SK-N-SH (cell line): ENCODE measurements at regions not wholly inside any gene's neighbourhood (a gene's known extent, or its start where the extent isn't known, plus 50 kb on each side); places are given as distances from the start of the nearest gene placed in this dataset.

Experiments
- CTCF ChIA-PET: fragments of 300-600, 350-600 bp; formaldehyde crosslinking; extraction: SDS; loops from one replicate; lab custom pipeline; 2021; lab: Yijun Ruan, JAX
- POLR2A ChIA-PET: fragments of 350-600 bp; sonication (Branson Sonifier 250); formaldehyde crosslinking; extraction: SDS; loops from one replicate; lab custom pipeline; 2020; ENCODE audit warnings: antibody characterized with exemption, inconsistent platforms; lab: Yijun Ruan, JAX
- DNase-seq: peaks from one replicate; pipeline ENCODE4 v3.0.0; 2012
- H2AFZ ChIP-seq: fragments of 200-600 bp; sonication (generic); 2 replicates; pipeline ENCODE4 v1.8.1; 2016; ENCODE audit warnings: antibody characterized with exemption, mild to moderate bottlenecking, low read depth
- H3F3A ChIP-seq: fragments of 200-600 bp; sonication (generic); replicated peaks from 2 replicates; pipeline ENCODE3; 2016; ENCODE audit warnings: antibody characterized with exemption, mild to moderate bottlenecking; ENCODE audit not compliant: insufficient read depth
- H3K27ac ChIP-seq, 2 experiments: fragments of 200-500 bp in 1 of 2; fragments of 200-600 bp in 1 of 2; sonication (Bioruptor generic) in 1 of 2; sonication (generic), shearing (Covaris generic) in 1 of 2; 2 replicates each; pipeline versions ENCODE4 v1.5.1 to v1.6.1; 2014 to 2016; ENCODE audit warnings: low read depth in 2 of 2, inconsistent platforms in 1 of 2, low read length in 1 of 2, mild to moderate bottlenecking in 1 of 2, mixed read lengths in 1 of 2
- H3K27me3 ChIP-seq: fragments of 200-600 bp; sonication (generic), shearing (Covaris generic); 2 replicates; pipeline ENCODE4 v1.6.1; 2016; ENCODE audit warnings: mixed run types; ENCODE audit not compliant: insufficient read depth
- H3K36me3 ChIP-seq, 2 experiments: fragments of 200-500 bp in 1 of 2; fragments of 200-600 bp in 1 of 2; sonication (Bioruptor generic) in 1 of 2; sonication (generic) in 1 of 2; replicated peaks in 1 of 2; 2 replicates each; pipeline versions ENCODE3 to v1.5.1; 2014 to 2016; ENCODE audit warnings: low read length in 1 of 2, mild to moderate bottlenecking in 1 of 2; ENCODE audit not compliant: insufficient read depth in 2 of 2, control insufficient read depth in 1 of 2
- H3K4me1 ChIP-seq, 2 experiments: fragments of 200-500 bp in 1 of 2; fragments of 200-600 bp in 1 of 2; sonication (Bioruptor generic) in 1 of 2; sonication (generic), shearing (Covaris generic) in 1 of 2; 2 replicates each; pipeline versions ENCODE4 v1.5.1 to v1.6.1; 2014 to 2016; ENCODE audit warnings: low read depth in 1 of 2, low read length in 1 of 2, mixed run types in 1 of 2; ENCODE audit not compliant: insufficient read depth in 2 of 2, control insufficient read depth in 1 of 2
- H3K4me2 ChIP-seq: fragments of 200-600 bp; sonication (generic), shearing (Covaris generic); 2 replicates; pipeline ENCODE4 v1.6.1; 2017; ENCODE audit warnings: mixed run types
- H3K4me3 ChIP-seq, 2 experiments: fragments of 200-500 bp in 1 of 2; fragments of 200-600 bp in 1 of 2; sonication (Bioruptor generic) in 1 of 2; sonication (generic), shearing (Covaris generic) in 1 of 2; 2 replicates each; pipeline versions ENCODE4 v1.5.1 to v1.8.1; 2014 to 2016; ENCODE audit warnings: low read depth in 2 of 2, inconsistent platforms in 1 of 2, low read length in 1 of 2, mild to moderate bottlenecking in 1 of 2, mixed read lengths in 1 of 2, moderate library complexity in 1 of 2
- H3K79me2 ChIP-seq: fragments of 200-600 bp; sonication (generic); 2 replicates; pipeline ENCODE4 v1.8.1; 2017; ENCODE audit warnings: mild to moderate bottlenecking; ENCODE audit not compliant: insufficient read depth
- H3K9ac ChIP-seq: fragments of 200-600 bp; sonication (generic); 2 replicates; pipeline ENCODE4 v1.6.1; 2017; ENCODE audit warnings: mixed run types
- H3K9me2 ChIP-seq: fragments of 200-600 bp; sonication (generic); 2 replicates; pipeline ENCODE4 v1.6.1; 2017; ENCODE audit warnings: mixed run types
- H3K9me3 ChIP-seq: fragments of 200-600 bp; sonication (generic); 2 replicates; pipeline ENCODE4 v1.6.1; 2017; ENCODE audit warnings: mixed run types, mild to moderate bottlenecking, moderate library complexity
- H4K20me1 ChIP-seq: fragments of 200-600 bp; sonication (generic); 2 replicates; pipeline ENCODE4 v1.6.1; 2017; ENCODE audit warnings: mild to moderate bottlenecking, mixed run types; ENCODE audit not compliant: insufficient read depth
- ELF1 ChIP-seq: IDR thresholded peaks from 2 replicates; pipeline ENCODE4 v1.4.0; 2012
- EP300 ChIP-seq, 2 experiments: IDR thresholded peaks; 2 replicates each; pipeline versions ENCODE4 v1.4.0 to v1.6.1; 2012; ENCODE audit warnings: borderline replicate concordance in 1 of 2, low read depth in 1 of 2, low read length in 1 of 2
- FOXM1 ChIP-seq: IDR thresholded peaks from 2 replicates; pipeline ENCODE4 v1.4.0; 2012; ENCODE audit warnings: low read depth, mild to moderate bottlenecking
- GABPA ChIP-seq: IDR thresholded peaks from 2 replicates; pipeline ENCODE4 v1.4.0; 2012; ENCODE audit warnings: low read depth, mild to moderate bottlenecking
- MEF2A ChIP-seq: IDR thresholded peaks from 2 replicates; pipeline ENCODE4 v1.4.0; 2012; ENCODE audit warnings: low read depth, borderline replicate concordance
- MXI1 ChIP-seq: IDR thresholded peaks from 2 replicates; pipeline ENCODE4 v1.6.1; 2012; ENCODE audit warnings: mild to moderate bottlenecking, low read depth, low read length, improper control_type of control experiment
- NRF1 ChIP-seq: IDR thresholded peaks from 2 replicates; pipeline ENCODE4 v1.6.1; 2012; ENCODE audit warnings: low read depth, mild to moderate bottlenecking, low read length
- SIN3A ChIP-seq: IDR thresholded peaks from 2 replicates; pipeline ENCODE4 v1.6.1; 2012; ENCODE audit warnings: low read depth, mild to moderate bottlenecking, low read length, moderate library complexity, borderline replicate concordance
- SMC3 ChIP-seq: IDR thresholded peaks from 2 replicates; pipeline ENCODE4 v1.6.1; 2012; ENCODE audit warnings: low read depth, low read length, improper control_type of control experiment
- TCF12 ChIP-seq: IDR thresholded peaks from 2 replicates; pipeline ENCODE4 v1.4.0; 2012
- TEAD4 ChIP-seq: IDR thresholded peaks from 2 replicates; pipeline ENCODE4 v1.4.0; 2012; ENCODE audit warnings: mild to moderate bottlenecking, borderline replicate concordance; ENCODE audit not compliant: insufficient read depth
- WGBS: methylation state at CpG from one replicate; pipeline ENCODE4 v1.1.6; 2017; ENCODE audit warnings: low lambda C conversion rate; 5-methylcytosine and 5-hydroxymethylcytosine counted together
- TF ChIP-seq, protein P1 (sequence below): fragments of 150-350 bp; IDR thresholded peaks from 2 replicates; pipeline ENCODE4 v1.6.1; 2016; ENCODE audit warnings: mild to moderate bottlenecking, low read depth, low read length
- TF ChIP-seq, protein P2 (sequence below): IDR thresholded peaks from 2 replicates; pipeline ENCODE4 v1.4.0; 2012; ENCODE audit warnings: low read depth
- TF ChIP-seq, protein P3 (sequence below): IDR thresholded peaks from 2 replicates; pipeline ENCODE4 v1.4.0; 2012; ENCODE audit warnings: low read depth, borderline replicate concordance
- TF ChIP-seq, protein P4 (sequence below): IDR thresholded peaks from 2 replicates; pipeline ENCODE4 v1.6.1; 2012; ENCODE audit warnings: mild to moderate bottlenecking, low read depth, low read length, moderate library complexity
- TF ChIP-seq, protein P5 (sequence below): IDR thresholded peaks from 2 replicates; pipeline ENCODE4 v1.4.0; 2012; ENCODE audit warnings: low read depth, borderline replicate concordance
- TF ChIP-seq, protein P6 (sequence below): fragments of 150-350 bp; IDR thresholded peaks from 2 replicates; pipeline ENCODE4 v1.6.1; 2017; ENCODE audit warnings: antibody characterized with exemption, low read length, low read depth, borderline replicate concordance

DNA sequence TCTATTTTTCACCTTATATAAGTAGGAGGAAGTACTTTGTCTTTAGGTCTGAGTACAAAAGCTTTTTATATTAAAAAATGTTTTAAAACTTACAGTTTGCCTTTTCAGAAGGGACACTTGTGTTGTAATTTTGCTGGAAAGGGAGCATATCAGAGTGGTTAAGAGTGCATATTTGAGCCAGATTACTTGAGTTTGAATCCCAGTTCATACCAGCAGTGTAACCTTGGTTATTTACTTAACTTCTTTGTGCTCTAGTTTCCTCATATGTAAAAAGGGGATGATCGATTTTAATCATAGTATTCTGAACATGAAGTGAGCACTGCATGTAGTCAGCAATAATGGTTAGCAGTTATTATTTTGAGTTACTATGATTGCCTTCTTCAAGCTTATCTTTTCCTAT lies 78.3 kb upstream of the SLC4A4 start:
- CTCF ChIA-PET, result interaction anchor here (1.2 kb wide), 1 partner anchor 9 kb away, joined by 3 read pairs; no protein-coding TSS in a partner anchor
- POLR2A ChIA-PET, result no interaction called here

More for the DNA sequence above, 78.3 kb upstream of the SLC4A4 start:
- Histone ChIP-seq H3K36me3 (no peaks in the 10 kb centered on the region), H3F3A (no peaks in the 10 kb centered on the region), H2AFZ (no peak overlapping the region), H3K4me2 (no peak overlapping the region), H3K79me2 (no peaks in the 10 kb centered on the region), H3K9me3 (no peaks in the 10 kb centered on the region), H3K27me3 (peaks cover 20% of the 10 kb centered on the region; the same call in 1 of the 2 replicates), H3K4me1 (no peaks in the 10 kb centered on the region), H3K9me2 (no peaks in the 10 kb centered on the region), H3K9ac (no peak overlapping the region), H3K4me3 (no peak overlapping the region), H3K27ac (no peak overlapping the region), H4K20me1 (no peaks in the 10 kb centered on the region)
- WGBS, result 4% methylated on average over 1 of the region's 1 CpG
- TF ChIP-seq EP300 (IDR thresholded peaks at IDR 0.05; ENCODE audit: borderline replicate concordance in 1 of 2, low read depth in 1 of 2, low read length in 1 of 2), result no peak
- TF ChIP-seq, protein P1, sequence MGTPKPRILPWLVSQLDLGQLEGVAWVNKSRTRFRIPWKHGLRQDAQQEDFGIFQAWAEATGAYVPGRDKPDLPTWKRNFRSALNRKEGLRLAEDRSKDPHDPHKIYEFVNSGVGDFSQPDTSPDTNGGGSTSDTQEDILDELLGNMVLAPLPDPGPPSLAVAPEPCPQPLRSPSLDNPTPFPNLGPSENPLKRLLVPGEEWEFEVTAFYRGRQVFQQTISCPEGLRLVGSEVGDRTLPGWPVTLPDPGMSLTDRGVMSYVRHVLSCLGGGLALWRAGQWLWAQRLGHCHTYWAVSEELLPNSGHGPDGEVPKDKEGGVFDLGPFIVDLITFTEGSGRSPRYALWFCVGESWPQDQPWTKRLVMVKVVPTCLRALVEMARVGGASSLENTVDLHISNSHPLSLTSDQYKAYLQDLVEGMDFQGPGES, result no peak
- no peak for TF ChIP-seq MEF2A
- no peak for TF ChIP-seq MXI1
- TF ChIP-seq TCF12, result no peak
- TF ChIP-seq GABPA, result no peak
- no peak for TF ChIP-seq ELF1
- no peak for TF ChIP-seq FOXM1
- TF ChIP-seq, protein P2, sequence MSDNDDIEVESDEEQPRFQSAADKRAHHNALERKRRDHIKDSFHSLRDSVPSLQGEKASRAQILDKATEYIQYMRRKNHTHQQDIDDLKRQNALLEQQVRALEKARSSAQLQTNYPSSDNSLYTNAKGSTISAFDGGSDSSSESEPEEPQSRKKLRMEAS, result no peak
- no peak for TF ChIP-seq SMC3
- TF ChIP-seq SIN3A, result no peak
- TF ChIP-seq, protein P3, sequence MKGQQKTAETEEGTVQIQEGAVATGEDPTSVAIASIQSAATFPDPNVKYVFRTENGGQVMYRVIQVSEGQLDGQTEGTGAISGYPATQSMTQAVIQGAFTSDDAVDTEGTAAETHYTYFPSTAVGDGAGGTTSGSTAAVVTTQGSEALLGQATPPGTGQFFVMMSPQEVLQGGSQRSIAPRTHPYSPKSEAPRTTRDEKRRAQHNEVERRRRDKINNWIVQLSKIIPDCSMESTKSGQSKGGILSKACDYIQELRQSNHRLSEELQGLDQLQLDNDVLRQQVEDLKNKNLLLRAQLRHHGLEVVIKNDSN, result no peak
- no peak for TF ChIP-seq TEAD4
- TF ChIP-seq, protein P4, sequence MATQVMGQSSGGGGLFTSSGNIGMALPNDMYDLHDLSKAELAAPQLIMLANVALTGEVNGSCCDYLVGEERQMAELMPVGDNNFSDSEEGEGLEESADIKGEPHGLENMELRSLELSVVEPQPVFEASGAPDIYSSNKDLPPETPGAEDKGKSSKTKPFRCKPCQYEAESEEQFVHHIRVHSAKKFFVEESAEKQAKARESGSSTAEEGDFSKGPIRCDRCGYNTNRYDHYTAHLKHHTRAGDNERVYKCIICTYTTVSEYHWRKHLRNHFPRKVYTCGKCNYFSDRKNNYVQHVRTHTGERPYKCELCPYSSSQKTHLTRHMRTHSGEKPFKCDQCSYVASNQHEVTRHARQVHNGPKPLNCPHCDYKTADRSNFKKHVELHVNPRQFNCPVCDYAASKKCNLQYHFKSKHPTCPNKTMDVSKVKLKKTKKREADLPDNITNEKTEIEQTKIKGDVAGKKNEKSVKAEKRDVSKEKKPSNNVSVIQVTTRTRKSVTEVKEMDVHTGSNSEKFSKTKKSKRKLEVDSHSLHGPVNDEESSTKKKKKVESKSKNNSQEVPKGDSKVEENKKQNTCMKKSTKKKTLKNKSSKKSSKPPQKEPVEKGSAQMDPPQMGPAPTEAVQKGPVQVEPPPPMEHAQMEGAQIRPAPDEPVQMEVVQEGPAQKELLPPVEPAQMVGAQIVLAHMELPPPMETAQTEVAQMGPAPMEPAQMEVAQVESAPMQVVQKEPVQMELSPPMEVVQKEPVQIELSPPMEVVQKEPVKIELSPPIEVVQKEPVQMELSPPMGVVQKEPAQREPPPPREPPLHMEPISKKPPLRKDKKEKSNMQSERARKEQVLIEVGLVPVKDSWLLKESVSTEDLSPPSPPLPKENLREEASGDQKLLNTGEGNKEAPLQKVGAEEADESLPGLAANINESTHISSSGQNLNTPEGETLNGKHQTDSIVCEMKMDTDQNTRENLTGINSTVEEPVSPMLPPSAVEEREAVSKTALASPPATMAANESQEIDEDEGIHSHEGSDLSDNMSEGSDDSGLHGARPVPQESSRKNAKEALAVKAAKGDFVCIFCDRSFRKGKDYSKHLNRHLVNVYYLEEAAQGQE, result no peak
- TF ChIP-seq, protein P5, sequence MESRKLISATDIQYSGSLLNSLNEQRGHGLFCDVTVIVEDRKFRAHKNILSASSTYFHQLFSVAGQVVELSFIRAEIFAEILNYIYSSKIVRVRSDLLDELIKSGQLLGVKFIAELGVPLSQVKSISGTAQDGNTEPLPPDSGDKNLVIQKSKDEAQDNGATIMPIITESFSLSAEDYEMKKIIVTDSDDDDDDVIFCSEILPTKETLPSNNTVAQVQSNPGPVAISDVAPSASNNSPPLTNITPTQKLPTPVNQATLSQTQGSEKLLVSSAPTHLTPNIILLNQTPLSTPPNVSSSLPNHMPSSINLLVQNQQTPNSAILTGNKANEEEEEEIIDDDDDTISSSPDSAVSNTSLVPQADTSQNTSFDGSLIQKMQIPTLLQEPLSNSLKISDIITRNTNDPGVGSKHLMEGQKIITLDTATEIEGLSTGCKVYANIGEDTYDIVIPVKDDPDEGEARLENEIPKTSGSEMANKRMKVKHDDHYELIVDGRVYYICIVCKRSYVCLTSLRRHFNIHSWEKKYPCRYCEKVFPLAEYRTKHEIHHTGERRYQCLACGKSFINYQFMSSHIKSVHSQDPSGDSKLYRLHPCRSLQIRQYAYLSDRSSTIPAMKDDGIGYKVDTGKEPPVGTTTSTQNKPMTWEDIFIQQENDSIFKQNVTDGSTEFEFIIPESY, result no peak
- TF ChIP-seq, protein P6, sequence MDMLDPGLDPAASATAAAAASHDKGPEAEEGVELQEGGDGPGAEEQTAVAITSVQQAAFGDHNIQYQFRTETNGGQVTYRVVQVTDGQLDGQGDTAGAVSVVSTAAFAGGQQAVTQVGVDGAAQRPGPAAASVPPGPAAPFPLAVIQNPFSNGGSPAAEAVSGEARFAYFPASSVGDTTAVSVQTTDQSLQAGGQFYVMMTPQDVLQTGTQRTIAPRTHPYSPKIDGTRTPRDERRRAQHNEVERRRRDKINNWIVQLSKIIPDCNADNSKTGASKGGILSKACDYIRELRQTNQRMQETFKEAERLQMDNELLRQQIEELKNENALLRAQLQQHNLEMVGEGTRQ, result no peak
- TF ChIP-seq NRF1, result no peak
- DNase-seq, result no peak
